GM19023 (cell line): ENCODE measurements at regions not wholly inside any gene's neighbourhood (a gene's known extent, or its start where the extent isn't known, plus 50 kb on each side); places are given as distances from the start of the nearest gene placed in this dataset.

ENCODE experiments used
- ATAC-seq: cut with Tn5 transposase; IDR thresholded peaks from one replicate; pipeline ENCODE4 v1.9.1; 2021; ENCODE audit warnings: mild to moderate bottlenecking, moderate library complexity; ENCODE audit not compliant: unreplicated experiment

GRCh38 chr4:18242919-18243693 is 221.6 kb upstream of the LCORL start:
- ATAC-seq = no peak

- ATAC-seq = no peak
Measured at GRCh38 chr4:18241727-18242126, 220.2 kb upstream of the LCORL start.

GRCh38 chr4:18234108-18234507 is 212.6 kb upstream of the LCORL start:
- ATAC-seq = no peak

- no peak for ATAC-seq
Measured at GRCh38 chr4:18231726-18232125, 210.2 kb upstream of the LCORL start.

- no peak for ATAC-seq
Measured at GRCh38 chr4:18227880-18228279, 206.3 kb upstream of the LCORL start.

- ATAC-seq = peak; percentile 47
Measured at GRCh38 chr4:18214411-18215055, 193.0 kb upstream of the LCORL start.

GRCh38 chr4:18213576-18214198 is 192.1 kb upstream of the LCORL start:
- ATAC-seq = no peak

GRCh38 chr4:18209448-18209847 is 187.9 kb upstream of the LCORL start:
- ATAC-seq = peak; percentile 40

- ATAC-seq = no peak
Measured at GRCh38 chr4:18203966-18204365, 182.4 kb upstream of the LCORL start.

GRCh38 chr4:18202486-18202885 is 180.9 kb upstream of the LCORL start:
- no peak for ATAC-seq

- ATAC-seq = no peak
Measured at GRCh38 chr4:18201885-18202284, 180.3 kb upstream of the LCORL start.

- no peak for ATAC-seq
Measured at GRCh38 chr4:18198653-18199052, 177.1 kb upstream of the LCORL start.

- no peak for ATAC-seq
Measured at GRCh38 chr4:18197467-18197866, 175.9 kb upstream of the LCORL start.

GRCh38 chr4:18194278-18194677 is 172.7 kb upstream of the LCORL start:
- ATAC-seq = no peak

- no peak for ATAC-seq
Measured at GRCh38 chr4:18192901-18193300, 171.3 kb upstream of the LCORL start.

- no peak for ATAC-seq
Measured at GRCh38 chr4:18185491-18185890, 163.9 kb upstream of the LCORL start.

GRCh38 chr4:18180892-18181291 is 159.3 kb upstream of the LCORL start:
- no peak for ATAC-seq

GRCh38 chr4:18180122-18180521 is 158.6 kb upstream of the LCORL start:
- no peak for ATAC-seq

GRCh38 chr4:18171896-18172295 is 150.3 kb upstream of the LCORL start:
- no peak for ATAC-seq

GRCh38 chr4:18167831-18168230 is 146.3 kb upstream of the LCORL start:
- no peak for ATAC-seq

- no peak for ATAC-seq
Measured at GRCh38 chr4:18166925-18167324, 145.4 kb upstream of the LCORL start.

- no peak for ATAC-seq
Measured at GRCh38 chr4:18162453-18162852, 140.9 kb upstream of the LCORL start.
